OCI-LY1 (cell line): ENCODE measurements at regions not wholly inside any gene's neighbourhood (a gene's known extent, or its start where the extent isn't known, plus 50 kb on each side); places are given as distances from the start of the nearest gene placed in this dataset.

Source experiments
- EZH2 ChIP-seq: fragments of 200-600 bp; sonication (generic), shearing (Covaris generic); IDR thresholded peaks from 2 replicates; pipeline ENCODE4 v1.8.0; 2017; ENCODE audit warnings: borderline replicate concordance, mixed run types, mild to moderate bottlenecking, antibody characterized with exemption, low read length, moderate library complexity, mixed read lengths
- TF ChIP-seq, protein P1 (sequence below): fragments of 200-600 bp; sonication (generic), shearing (Covaris generic); IDR thresholded peaks from 2 replicates; pipeline ENCODE4 v1.5.1; 2017; ENCODE audit warnings: mild to moderate bottlenecking, antibody characterized with exemption, low read length, moderate library complexity, mixed read lengths

DNA sequence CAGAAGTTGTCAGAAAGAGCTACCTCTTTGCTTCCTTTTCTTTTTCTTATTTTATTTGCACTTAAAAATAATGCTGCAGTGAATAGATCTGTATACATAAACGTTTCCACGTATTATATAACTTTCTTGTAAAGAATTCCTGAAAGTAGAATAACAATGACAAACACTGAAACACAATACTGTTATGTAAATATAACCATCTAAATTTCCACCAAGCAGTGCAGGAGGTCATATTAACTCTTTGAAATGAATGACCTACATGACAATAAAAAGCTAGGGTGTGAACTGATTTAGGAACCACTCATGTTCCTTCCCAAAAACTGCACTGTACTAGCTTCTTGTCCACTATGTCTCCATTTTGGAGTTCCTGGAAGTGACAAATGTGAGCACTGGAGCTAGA lies 85.8 kb downstream of the COX18 start:
- TF ChIP-seq, protein P1, sequence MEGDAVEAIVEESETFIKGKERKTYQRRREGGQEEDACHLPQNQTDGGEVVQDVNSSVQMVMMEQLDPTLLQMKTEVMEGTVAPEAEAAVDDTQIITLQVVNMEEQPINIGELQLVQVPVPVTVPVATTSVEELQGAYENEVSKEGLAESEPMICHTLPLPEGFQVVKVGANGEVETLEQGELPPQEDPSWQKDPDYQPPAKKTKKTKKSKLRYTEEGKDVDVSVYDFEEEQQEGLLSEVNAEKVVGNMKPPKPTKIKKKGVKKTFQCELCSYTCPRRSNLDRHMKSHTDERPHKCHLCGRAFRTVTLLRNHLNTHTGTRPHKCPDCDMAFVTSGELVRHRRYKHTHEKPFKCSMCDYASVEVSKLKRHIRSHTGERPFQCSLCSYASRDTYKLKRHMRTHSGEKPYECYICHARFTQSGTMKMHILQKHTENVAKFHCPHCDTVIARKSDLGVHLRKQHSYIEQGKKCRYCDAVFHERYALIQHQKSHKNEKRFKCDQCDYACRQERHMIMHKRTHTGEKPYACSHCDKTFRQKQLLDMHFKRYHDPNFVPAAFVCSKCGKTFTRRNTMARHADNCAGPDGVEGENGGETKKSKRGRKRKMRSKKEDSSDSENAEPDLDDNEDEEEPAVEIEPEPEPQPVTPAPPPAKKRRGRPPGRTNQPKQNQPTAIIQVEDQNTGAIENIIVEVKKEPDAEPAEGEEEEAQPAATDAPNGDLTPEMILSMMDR = no peak
- no peak for TF ChIP-seq EZH2
